MM.1S (cell line): ENCODE measurements at regions not wholly inside any gene's neighbourhood (a gene's known extent, or its start where the extent isn't known, plus 50 kb on each side); places are given as distances from the start of the nearest gene placed in this dataset.

ENCODE experiments used
- DNase-seq: peaks from one replicate; pipeline ENCODE4 v3.0.0-alpha.2; 2015
- H2AFZ ChIP-seq: fragments of 300-600 bp; sonication (generic); 2 replicates; pipeline ENCODE4 v1.6.0; 2016; ENCODE audit warnings: antibody characterized with exemption, low read length
- H3F3A ChIP-seq: fragments of 300-600 bp; sonication (generic); 2 replicates; pipeline ENCODE4 v1.6.1; 2016; ENCODE audit warnings: mild to moderate bottlenecking, antibody characterized with exemption, low read length, moderate library complexity, mixed read lengths; ENCODE audit not compliant: insufficient read depth
- H3K27ac ChIP-seq: fragments of 300-600 bp; sonication (generic); 2 replicates; pipeline ENCODE4 v1.5.1; 2016; ENCODE audit warnings: mild to moderate bottlenecking, low read length
- H3K27me3 ChIP-seq: fragments of 300-600 bp; sonication (generic); replicated peaks from 2 replicates; pipeline ENCODE4 v1.6.0; 2016; ENCODE audit warnings: low read length; ENCODE audit not compliant: insufficient read depth
- H3K36me3 ChIP-seq: fragments of 300-600 bp; sonication (generic); replicated peaks from 2 replicates; pipeline ENCODE4 v1.6.1; 2016; ENCODE audit warnings: mild to moderate bottlenecking, low read length, mixed read lengths; ENCODE audit not compliant: insufficient read depth
- H3K4me1 ChIP-seq: fragments of 300-600 bp; sonication (generic); 2 replicates; pipeline ENCODE4 v1.6.1; 2016; ENCODE audit warnings: low read length, mixed read lengths
- H3K4me2 ChIP-seq: fragments of 300-600 bp; sonication (generic); 2 replicates; pipeline ENCODE4 v1.6.0; 2016; ENCODE audit warnings: low read depth, low read length
- H3K4me3 ChIP-seq: fragments of 300-600 bp; sonication (generic); 2 replicates; pipeline ENCODE4 v1.5.1; 2016; ENCODE audit warnings: low read length, mixed read lengths
- H3K79me2 ChIP-seq: fragments of 300-600 bp; sonication (generic); 2 replicates; pipeline ENCODE4 v1.6.1; 2016; ENCODE audit warnings: mixed run types, low read length, mixed read lengths
- H3K9ac ChIP-seq: fragments of 300-600 bp; sonication (generic); 2 replicates; pipeline ENCODE4 v1.6.1; 2016; ENCODE audit warnings: low read length, mixed read lengths
- H3K9me2 ChIP-seq: fragments of 300-600 bp; sonication (generic); replicated peaks from 2 replicates; pipeline ENCODE4 v1.6.1; 2016; ENCODE audit warnings: mild to moderate bottlenecking, low read length, mixed read lengths; ENCODE audit not compliant: insufficient read depth
- H3K9me3 ChIP-seq: fragments of 300-600 bp; sonication (generic); replicated peaks from 2 replicates; pipeline ENCODE4 v1.6.1; 2016; ENCODE audit warnings: mild to moderate bottlenecking, low read length, mixed read lengths; ENCODE audit not compliant: insufficient read depth
- H4K20me1 ChIP-seq: fragments of 300-600 bp; sonication (generic); 2 replicates; pipeline ENCODE4 v1.6.1; 2016; ENCODE audit warnings: mild to moderate bottlenecking, low read length, moderate library complexity, mixed read lengths; ENCODE audit not compliant: insufficient read depth
- CTCF ChIP-seq: fragments of 300-600 bp; sonication (generic); IDR thresholded peaks from 2 replicates; pipeline ENCODE4 v1.5.1; 2016; ENCODE audit warnings: antibody characterized with exemption, low read length, mixed read lengths
- EZH2 ChIP-seq: fragments of 300-600 bp; sonication (generic); optimal IDR thresholded peaks from 2 replicates; pipeline ENCODE3; 2017; ENCODE audit warnings: low read depth, mild to moderate bottlenecking, antibody characterized with exemption, low read length, mixed read lengths
- EZH2phosphoT487 ChIP-seq: fragments of 300-600 bp; sonication (generic); IDR thresholded peaks from 2 replicates; pipeline ENCODE4 v1.6.1; 2018; ENCODE audit warnings: antibody characterized with exemption, low read length

- H4K20me1 ChIP-seq: no peaks in the 10 kb centered on the region
- H2AFZ ChIP-seq: no peak overlapping the region
- H3F3A ChIP-seq: no peaks in the 10 kb centered on the region
- no peak overlapping the region for H3K4me3 ChIP-seq
- no peaks in the 10 kb centered on the region for H3K36me3 ChIP-seq
- no peaks in the 10 kb centered on the region for H3K9me2 ChIP-seq
- TF ChIP-seq CTCF (no peak), EZH2 (no peak), EZH2phosphoT487 (no peak)
- no peaks in the 10 kb centered on the region for H3K27me3 ChIP-seq
- no peaks in the 10 kb centered on the region for H3K9me3 ChIP-seq
- H3K9ac ChIP-seq: no peak overlapping the region
- no peaks in the 10 kb centered on the region for H3K4me1 ChIP-seq
- no peak for DNase-seq
- H3K27ac ChIP-seq: no peak overlapping the region
- no peaks in the 10 kb centered on the region for H3K79me2 ChIP-seq
- no peak overlapping the region for H3K4me2 ChIP-seq
These were observed 535.7 kb upstream of the ZEB2 start for GRCh38 chr2:145055651-145056050.

GRCh38 chr2:145050134-145050533, 530.2 kb upstream of the ZEB2 start:
- Histone ChIP-seq H3K36me3 (no peaks in the 10 kb centered on the region), H3K4me2 (no peak overlapping the region), H2AFZ (no peak overlapping the region), H3K4me1 (no peaks in the 10 kb centered on the region), H4K20me1 (no peaks in the 10 kb centered on the region), H3F3A (no peaks in the 10 kb centered on the region), H3K27me3 (no peaks in the 10 kb centered on the region), H3K4me3 (no peak overlapping the region), H3K9me3 (no peaks in the 10 kb centered on the region), H3K79me2 (no peaks in the 10 kb centered on the region), H3K9me2 (no peaks in the 10 kb centered on the region), H3K9ac (no peak overlapping the region), H3K27ac (no peak overlapping the region)
- no peak for DNase-seq
- TF ChIP-seq CTCF (no peak), EZH2phosphoT487 (no peak), EZH2 (no peak)

- Histone ChIP-seq H3K9me3 (no peaks in the 10 kb centered on the region), H4K20me1 (no peaks in the 10 kb centered on the region), H3K27ac (no peak overlapping the region)
These were observed 529.6 kb upstream of the ZEB2 start for GRCh38 chr2:145049475-145049874.

GRCh38 chr2:145047554-145047953, 527.6 kb upstream of the ZEB2 start:
- Histone ChIP-seq H2AFZ (no peak overlapping the region), H3K4me1 (no peaks in the 10 kb centered on the region), H3K36me3 (no peaks in the 10 kb centered on the region), H3K9me2 (no peaks in the 10 kb centered on the region), H3K27ac (no peak overlapping the region), H3K27me3 (no peaks in the 10 kb centered on the region), H3K79me2 (no peaks in the 10 kb centered on the region), H3K4me3 (no peak overlapping the region), H3K9me3 (no peaks in the 10 kb centered on the region), H4K20me1 (no peaks in the 10 kb centered on the region), H3F3A (no peaks in the 10 kb centered on the region), H3K4me2 (no peak overlapping the region), H3K9ac (no peak overlapping the region)
- TF ChIP-seq EZH2 (no peak), CTCF (no peak), EZH2phosphoT487 (no peak)
- DNase-seq: no peak

More at GRCh38 chr2:145049475-145049874, 529.6 kb upstream of the ZEB2 start:
- no peaks in the 10 kb centered on the region for H3K4me1 ChIP-seq
- no peaks in the 10 kb centered on the region for H3K79me2 ChIP-seq
- no peak for TF ChIP-seq EZH2
- no peak for TF ChIP-seq EZH2phosphoT487
- no peaks in the 10 kb centered on the region for H3K36me3 ChIP-seq
- H3K9me2 ChIP-seq: no peaks in the 10 kb centered on the region
- H2AFZ ChIP-seq: no peak overlapping the region
- no peak overlapping the region for H3K9ac ChIP-seq
- DNase-seq: no peak
- no peak overlapping the region for H3K4me2 ChIP-seq
- no peak overlapping the region for H3K4me3 ChIP-seq
- H3F3A ChIP-seq: no peaks in the 10 kb centered on the region
- no peaks in the 10 kb centered on the region for H3K27me3 ChIP-seq
